HG03159 (cell line): ENCODE measurements at regions not wholly inside any gene's neighbourhood (a gene's known extent, or its start where the extent isn't known, plus 50 kb on each side); places are given as distances from the start of the nearest gene placed in this dataset.

ENCODE experiments used
- ATAC-seq: cut with Tn5 transposase; IDR thresholded peaks from one replicate; pipeline ENCODE4 v1.9.1; 2021; ENCODE audit warnings: mild to moderate bottlenecking, moderate library complexity; ENCODE audit not compliant: unreplicated experiment

DNA sequence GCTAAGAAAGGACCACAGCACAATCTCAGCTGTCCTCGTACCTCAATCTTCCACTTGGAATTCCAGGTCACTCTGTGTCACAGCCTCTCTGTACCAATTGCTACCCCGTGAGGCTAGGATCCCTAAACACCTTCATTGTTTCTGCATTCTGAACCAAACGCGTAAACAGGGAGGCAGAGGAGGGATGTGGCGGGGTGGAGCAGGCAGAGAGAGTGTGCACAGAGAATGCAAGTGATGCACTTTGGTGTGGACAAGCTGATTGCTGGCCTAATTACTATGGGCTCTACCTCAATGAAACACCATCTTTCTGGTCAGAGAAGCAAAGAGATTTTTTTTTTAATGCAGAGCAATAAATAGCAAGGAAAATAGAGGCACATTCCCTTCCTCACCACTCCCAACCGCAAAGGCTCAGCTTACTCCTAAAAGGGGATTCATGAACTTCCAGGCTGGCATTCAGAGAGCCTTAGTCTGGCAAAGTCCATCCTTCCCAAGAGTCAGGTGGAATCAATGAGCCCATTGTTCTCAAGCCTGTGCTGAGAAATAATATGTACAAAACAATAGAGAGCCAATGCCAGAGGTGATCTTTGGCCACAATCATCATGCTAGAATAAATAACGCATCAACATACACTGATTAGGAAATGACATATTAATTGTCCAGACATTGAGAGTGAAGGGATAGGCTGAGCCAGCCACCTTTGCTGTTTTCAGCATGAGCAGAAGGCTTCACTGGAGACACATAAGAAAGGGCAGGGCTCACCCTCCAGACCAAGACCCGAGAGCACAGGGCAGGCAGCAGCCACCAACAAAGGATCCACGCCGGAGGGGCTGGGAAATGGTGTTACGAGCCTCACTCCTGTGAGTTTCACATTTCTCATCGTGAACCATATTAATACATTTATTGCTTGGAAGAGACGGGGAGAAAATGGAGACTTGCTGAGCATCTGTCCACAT lies 278.8 kb downstream of the ENC1 start:
- no peak for ATAC-seq

DNA sequence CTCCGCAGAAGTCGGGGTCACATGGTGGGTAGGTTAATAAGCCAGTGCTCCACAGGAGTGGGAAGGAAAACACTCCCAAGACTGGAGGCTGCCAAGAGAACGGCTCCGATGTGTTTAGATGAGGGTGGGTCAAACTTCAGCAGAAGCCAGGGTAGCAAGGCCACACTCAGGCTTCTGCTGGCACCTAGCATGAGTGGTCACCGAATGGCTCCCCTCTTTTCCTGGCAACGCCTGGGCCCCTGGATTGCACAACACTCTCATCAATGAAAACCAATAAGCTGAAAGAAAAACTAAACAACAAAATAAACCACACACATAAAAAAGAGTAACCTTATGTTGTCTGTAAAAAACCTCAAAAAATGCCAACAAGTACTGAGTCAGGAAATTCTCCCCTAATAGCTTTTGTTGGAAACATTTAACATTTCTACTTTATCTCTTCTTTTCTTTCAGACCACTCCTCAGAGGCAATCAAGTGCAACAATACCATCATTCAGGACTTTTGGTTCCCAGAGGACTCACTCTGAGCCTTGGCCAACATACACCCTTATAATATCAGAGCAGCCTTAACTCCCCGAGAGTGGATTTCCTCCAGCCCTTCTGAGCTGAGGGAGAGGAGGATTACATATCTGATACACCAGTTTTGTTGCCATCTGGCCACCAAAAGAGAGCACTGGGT lies 279.9 kb downstream of the ENC1 start:
- ATAC-seq: no peak

DNA sequence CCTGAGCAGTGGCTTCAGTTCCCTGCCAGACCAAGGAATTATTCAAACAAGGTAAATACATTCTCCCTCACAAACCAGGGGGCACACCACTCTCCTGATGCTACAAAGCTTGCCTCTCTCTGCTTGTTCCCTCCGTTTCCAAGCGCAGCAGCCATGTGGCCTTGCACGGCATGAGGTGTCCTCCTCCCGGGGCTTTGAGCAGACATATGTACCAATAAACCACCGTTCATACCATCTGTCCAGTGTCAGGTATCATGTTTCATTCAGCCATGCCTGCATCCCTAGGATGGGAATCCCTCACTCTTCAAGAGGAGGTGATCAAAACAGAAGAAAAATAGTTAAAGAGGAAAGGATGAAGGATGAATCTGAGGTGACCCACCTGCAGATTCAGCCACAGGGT lies 282.7 kb downstream of the ENC1 start:
- ATAC-seq: no peak

DNA sequence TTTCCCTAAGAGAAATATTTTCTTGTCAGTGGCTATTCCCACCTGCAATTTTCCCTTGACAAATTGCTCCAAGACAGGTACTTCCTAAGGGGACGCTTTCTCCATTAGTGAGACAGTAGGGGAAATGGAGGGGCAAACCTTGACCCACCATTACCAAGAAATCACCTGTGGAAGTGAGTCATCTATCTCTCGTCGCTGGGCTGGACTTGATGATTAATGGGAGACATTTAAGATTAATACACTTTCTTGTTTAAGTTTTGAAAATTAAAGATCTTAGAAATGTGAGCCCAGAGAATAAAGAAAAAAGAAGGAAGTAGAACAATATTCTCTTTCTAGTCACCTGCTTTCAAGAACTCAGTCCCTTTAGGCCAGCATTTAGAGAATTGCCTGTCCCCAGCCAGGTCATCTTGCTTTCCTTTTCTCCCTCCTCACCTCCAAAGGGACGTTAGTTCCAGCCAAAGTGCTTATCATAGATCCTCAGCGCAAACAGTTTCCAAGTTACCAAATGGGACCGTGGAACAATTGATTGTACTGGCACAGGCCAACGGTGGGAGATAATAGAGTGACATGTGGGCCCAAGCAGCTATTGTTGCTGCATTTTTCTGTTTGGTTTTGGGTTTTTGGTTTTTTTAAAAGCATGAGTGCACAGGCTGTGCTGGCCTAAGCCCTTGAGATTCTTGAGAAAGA lies 284.4 kb downstream of the ENC1 start:
- ATAC-seq: no peak

DNA sequence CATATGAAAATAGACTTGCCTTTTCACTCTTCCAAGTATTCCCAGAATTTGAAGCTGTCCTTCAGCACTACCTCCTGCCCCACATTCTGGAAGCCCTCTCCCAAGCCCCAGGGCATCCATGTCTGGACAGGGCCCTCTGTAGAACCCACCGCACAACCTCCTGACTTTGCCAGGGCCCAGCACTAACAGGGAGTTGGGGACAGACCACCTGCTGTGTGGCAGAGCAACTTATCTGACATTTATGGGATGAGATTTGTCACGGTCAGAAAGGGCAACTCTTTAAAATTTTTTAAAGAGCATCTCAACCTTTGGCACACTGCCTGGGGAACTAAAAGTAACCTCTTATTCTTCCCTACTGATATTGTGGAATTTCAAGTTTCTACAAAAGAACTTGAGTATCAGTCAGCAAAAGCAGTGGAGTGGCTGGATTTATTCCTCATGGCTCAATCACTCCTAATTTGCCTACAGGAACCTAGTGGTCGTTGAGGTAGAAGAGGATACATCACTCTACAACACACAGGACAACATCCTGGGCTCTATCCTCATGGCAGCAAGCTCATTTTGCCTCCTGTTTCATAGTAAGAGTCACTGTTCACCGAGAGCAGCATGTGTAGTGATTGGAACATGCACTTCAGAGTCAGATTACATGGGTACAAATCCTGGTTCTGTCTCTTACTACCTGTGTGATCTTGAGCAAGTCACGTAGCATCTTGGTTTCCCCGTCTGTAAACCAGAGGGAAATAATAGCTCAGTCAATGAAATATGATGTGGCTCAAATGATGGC lies 285.3 kb downstream of the ENC1 start:
- no peak for ATAC-seq

DNA sequence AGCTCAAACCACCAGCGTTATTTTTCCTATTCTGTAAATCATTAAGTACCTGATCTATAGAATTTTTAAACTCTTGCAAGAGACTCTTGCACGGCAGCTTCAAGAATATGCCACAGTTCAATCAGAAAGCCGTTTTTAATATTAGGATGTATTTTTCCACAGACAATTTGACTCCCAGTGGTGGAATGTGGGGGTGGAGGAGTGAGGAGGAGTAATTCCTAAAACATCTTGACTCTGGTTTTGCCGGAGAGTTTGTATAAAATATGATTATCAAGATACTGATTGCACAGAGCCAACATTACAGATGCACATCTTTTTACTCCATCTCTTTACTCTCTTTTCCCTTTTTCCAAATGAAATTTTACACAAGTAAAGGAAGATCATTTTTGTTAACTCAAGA lies 288.3 kb downstream of the ENC1 start:
- no peak for ATAC-seq

DNA sequence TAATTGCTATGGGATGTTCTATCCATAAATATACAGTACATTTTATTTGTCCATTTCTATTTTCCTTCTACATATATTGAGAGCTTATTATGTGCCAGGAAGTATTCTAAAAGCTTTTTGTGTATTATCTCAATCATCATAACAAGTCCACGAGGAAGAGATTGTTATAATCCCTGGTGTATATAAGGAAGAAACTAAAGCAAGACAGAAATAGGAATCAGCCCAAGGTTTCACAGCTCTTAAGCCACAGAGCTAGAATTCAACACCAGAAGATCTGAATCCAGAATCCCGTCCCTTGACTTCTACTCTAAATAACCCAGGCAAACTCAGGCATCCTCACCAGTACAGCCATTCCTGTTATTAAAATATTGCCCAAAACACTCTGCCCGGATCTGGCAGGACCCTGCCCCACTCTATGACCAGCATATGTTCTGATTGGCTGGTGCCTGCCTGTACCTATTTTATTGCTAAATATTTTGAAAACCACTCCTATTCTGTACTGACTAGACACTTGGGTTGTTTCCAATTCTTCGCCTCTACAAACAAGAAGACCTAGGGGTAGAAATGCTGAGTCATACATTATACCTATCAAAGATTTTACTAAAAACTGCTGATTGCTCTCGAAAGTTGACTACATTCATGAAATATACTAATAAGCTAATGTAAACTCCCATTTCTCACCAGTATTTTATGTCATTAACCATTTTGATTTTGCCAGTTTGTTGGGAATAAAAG lies 297.4 kb downstream of the ENC1 start:
- ATAC-seq: no peak

DNA sequence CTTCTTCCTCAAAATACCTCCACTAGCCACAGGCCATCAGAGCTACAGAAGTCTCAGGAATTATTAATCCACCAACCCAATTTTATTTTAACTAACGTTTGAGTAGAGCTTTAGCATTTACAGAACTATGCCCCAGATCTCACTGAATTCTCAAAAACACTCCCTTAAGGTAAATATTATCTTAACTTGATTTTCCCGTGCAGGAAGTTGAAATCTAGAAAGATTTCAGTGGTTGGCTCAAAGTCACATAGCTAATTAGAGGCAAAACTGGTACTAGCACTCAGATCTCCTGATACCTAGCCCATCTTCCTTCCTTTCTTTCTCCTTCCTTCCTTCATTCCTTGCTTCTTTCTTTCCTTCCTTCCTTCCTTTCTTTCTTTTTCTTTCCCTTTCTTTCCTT lies 298.3 kb downstream of the ENC1 start:
- ATAC-seq: no peak

DNA sequence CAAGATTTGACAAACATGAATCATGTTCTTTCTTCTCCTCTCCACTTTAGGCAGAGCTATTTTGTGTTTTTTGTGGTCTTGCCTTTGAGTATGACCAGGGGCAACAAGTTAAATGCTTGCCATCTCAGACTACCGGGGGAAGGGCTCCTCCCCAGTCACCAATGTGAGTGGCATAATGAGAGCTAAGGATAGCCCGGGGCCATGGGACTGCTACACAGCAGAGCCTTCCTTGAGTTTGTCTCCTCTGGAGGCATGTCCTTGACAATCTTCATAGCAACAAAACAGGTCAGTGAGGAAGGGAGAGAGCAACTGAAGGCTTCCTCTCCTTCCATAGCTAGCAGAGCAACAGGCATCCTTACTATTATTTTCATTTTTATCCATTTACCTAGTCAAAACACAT lies 299.3 kb downstream of the ENC1 start:
- no peak for ATAC-seq

DNA sequence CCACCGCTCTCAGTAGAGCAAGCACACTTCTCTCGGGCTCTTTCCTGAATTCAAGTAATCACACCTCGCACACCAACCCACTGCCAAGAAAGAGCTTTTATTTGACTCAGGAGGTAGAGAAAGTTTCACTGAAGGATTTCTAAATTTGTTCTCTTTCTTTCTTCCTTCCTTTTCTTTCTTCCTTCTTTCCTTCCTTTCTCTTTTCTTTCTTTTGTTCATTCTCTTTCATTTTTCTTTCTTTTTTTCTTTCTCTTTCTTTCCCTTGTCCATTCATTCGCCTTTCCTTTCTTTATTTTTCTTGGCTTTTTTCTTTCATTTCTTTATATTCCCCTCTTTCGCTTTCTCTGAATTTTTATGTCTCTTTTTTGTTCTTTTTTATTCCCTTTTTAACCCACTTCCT lies 300.1 kb downstream of the ENC1 start:
- no peak for ATAC-seq

DNA sequence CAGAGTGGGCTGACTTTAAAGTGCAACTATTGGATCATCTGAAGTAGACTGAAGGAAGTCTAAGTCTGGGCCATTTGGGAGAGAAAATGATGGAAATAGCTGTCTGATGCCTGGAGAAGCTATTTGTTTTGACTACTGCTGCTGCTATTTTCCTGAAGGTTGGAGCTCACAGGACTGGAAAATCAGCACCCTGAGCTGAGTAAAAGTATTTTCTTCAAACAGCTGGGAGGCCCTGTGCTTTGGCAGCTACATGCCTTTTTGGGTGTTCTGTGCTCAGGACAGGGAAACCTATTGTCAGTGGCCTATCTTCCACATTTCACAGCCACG lies 302.6 kb downstream of the ENC1 start:
- no peak for ATAC-seq

DNA sequence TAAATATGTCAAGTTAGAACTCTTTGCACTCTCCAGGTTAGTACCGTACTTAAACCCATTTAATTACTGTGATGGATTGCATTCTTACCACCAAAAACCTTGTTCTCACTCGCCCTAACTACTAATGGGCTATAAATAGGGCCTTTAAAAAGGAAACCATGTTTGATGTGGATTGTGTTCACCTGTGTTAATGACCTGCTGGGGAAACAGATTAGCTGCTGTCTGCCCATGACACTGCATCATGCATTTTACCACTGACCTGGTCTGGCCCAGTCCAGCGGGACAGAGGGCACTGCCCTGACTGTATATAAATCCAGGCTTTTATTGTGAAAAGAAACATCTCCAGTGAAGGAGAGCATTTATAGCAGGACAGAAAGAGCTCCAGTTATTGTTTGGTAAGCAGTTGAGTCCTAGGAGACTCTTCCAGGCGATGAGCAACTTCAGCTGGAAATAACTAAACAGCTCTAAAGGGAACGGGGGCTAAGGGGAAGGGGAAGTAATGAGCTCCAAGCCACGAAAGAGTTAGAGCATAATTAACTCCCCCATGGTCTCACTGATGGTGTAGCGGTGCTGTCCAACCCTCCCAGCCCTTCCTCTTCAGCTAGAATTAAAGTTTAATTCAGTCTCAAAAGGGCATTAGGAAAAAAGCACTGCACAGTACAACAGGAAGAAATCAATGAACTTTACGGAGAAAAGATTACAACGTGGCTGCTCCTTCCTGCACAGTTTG lies 303.1 kb downstream of the ENC1 start:
- no peak for ATAC-seq

DNA sequence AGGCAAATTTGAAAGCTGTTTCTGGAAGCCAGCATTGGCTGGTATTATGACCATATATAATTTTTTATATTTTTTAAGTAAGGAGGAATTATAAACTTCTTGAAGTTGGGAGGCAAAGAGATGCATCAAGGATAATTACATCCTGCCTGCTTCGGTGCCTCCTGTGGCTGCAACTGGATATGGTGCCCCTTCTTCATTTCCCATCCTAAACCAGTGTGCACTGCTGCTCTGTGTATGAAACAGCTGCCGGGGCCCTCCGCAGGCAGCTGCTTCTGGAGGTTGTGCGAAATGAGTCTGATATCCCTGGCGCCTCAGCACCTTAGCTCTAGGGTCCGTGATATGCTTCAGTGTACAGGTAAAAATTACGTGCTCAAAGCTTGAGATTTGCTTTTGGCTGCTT lies 304.2 kb downstream of the ENC1 start:
- ATAC-seq: no peak

DNA sequence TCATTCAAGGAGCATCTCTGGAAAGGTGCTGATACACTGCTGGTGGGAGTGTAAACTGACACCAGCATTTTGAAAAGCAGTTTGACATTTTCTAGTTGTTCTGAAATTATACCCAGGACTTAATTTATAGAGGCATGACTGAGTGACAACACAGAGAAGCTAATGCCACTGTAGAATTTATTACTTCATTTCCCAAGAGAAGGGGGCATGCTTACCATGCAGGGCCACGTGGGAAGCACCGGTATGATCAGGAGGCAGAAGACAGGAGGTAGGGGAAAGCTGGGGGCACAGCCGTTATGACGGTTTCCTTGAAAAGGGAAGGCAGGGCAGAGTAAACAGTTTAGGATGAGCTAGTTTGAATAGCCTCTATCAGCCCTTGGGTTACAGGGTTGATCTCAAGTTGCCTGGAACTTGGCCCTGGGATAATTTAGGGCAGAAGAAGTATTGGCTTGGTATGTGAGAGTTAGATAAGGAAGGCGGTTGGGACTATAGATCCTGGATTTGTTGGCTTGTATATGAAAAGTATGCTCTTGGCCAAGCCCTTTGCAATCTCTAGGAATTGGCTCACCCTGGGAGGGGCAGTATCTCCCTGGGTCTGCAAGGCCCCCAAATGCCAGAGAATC lies 305.7 kb downstream of the ENC1 start:
- no peak for ATAC-seq

DNA sequence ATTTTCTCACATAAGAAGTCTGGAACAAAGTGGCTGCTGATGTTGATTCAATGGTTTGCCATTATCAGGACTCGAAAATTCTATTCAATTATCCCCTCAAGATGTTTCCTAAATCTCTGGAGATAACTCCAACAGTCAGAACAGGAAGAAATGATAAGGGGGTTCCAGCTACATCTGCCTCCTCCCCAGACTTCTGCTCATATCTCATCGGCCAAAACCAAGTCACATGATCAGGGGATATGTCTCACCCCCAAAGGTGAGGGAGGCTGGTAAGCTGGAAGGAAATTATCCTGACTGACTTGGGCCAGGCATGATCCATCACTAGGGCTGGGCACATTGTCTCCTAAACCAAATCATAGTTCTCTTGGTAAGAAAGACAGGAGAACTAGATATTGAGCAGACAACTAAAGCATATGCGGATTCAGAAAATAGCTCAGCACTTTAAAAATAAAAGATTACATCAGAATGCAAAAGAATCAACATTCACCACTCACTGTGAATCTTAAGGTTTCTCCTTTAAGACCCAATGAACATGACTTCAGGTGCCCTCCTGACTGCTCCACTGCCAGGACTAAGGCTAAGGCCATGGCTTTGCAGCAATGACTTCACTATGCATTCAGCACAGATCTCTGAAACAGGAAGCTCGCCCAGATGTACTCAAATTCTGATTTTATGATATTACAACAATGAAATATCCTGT lies 306.3 kb downstream of the ENC1 start:
- no peak for ATAC-seq

DNA sequence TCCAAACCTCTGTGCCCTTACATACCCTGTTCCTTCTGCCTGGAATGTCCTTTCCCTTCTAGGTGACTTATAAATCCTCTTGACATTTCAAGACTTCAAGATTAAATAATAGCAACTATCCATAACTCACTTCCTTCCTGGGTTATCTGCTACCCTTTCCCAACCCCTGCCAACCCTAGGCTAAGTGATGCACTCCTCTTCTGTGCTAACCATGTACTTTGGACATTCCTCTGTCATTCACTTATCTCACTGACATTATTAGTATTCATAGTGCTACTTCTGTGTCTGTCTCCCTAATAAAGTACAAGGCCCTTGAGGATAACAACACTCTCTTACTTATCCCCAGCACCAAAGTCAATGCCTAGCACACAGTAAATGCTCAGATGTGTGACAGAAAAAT lies 307.1 kb downstream of the ENC1 start:
- no peak for ATAC-seq

DNA sequence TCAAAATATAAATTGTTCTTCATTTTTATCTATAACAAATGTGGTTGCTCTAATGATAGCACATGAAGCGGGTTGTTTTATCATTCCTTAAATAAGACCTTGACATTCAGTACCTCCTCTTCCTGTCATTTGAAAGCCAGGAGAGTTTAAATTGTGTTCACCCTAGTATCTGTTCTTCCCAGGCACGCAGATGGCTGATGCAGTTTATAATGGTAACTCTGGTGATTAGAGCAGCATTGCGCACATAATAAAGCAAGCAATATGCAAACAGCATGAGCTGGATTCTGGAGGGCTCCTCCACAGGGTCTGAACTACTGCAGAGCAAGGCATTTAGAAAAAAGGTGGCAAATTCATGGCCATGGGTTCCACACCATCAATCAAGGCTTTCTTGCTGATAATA lies 307.8 kb downstream of the ENC1 start:
- no peak for ATAC-seq

DNA sequence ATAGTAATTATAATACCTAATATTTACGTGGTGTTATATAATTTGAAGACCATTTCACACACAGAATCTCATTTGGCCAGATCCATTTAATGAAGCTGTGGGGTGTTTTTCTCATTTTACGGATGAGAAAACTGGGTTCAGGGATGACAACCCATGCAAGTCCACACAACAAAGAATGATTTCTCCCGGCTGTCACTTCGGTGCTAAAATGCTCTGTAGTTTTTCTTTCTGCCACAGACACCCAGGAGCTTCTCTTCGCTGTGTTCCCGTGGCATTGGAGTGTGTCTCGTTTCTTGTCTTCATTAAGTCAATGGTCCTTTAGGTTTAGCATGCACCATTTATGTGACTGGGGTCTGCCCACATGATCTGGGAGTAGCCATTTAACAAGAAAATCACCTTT lies 308.5 kb downstream of the ENC1 start:
- ATAC-seq: no peak

DNA sequence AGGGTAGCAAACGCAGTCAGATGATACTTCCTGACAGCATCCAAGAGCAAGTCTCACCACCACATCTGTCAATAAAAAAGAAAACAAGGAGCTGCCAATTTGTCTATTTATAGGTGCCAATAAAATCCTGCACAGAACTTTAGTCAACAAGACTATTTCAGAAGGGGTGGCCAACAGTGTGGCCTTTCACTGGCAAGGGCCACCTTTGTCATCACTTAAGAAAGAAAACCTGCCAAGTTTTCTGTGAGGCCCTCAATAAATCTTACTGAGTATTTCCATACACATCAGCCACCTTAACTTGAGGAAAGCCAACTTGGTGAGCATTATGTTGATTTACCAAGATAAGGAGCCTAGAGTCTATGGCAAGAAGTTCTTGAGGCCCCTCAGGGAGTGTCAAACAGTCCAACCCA lies 312.3 kb downstream of the ENC1 start:
- ATAC-seq: no peak
